GM23248 (cell line): ENCODE measurements at regions not wholly inside any gene's neighbourhood (a gene's known extent, or its start where the extent isn't known, plus 50 kb on each side); places are given as distances from the start of the nearest gene placed in this dataset.

Experiments
- DNase-seq: peaks from one replicate; pipeline ENCODE4 v3.0.0-alpha.2; 2015
- H2AFZ ChIP-seq: fragments of 200-600 bp; sonication (generic); 2 replicates; pipeline ENCODE4 v1.6.1; 2016; ENCODE audit warnings: antibody characterized with exemption
- H3F3A ChIP-seq: fragments of 200-600 bp; sonication (generic); 2 replicates; pipeline ENCODE4 v1.6.1; 2016; ENCODE audit warnings: mild to moderate bottlenecking, antibody characterized with exemption, mixed run types; ENCODE audit not compliant: insufficient read depth
- H3K27ac ChIP-seq: fragments of 200-600 bp; sonication (generic); 2 replicates; pipeline ENCODE4 v1.5.1; 2016; ENCODE audit warnings: mild to moderate bottlenecking
- H3K27me3 ChIP-seq: fragments of 200-600 bp; sonication (generic); replicated peaks from 2 replicates; pipeline ENCODE4 v1.6.1; 2016; ENCODE audit warnings: mild to moderate bottlenecking; ENCODE audit not compliant: insufficient read depth
- H3K36me3 ChIP-seq: fragments of 200-600 bp; sonication (generic); 2 replicates; pipeline ENCODE4 v1.6.1; 2016; ENCODE audit warnings: low read depth, mild to moderate bottlenecking
- H3K4me1 ChIP-seq: fragments of 200-600 bp; sonication (generic); 2 replicates; pipeline ENCODE4 v1.6.1; 2016; ENCODE audit warnings: mild to moderate bottlenecking; ENCODE audit not compliant: insufficient read depth
- H3K4me2 ChIP-seq: fragments of 200-600 bp; sonication (generic); one replicate; pipeline ENCODE4 v1.6.1; 2016; ENCODE audit warnings: mild to moderate bottlenecking; ENCODE audit not compliant: unreplicated experiment
- H3K4me3 ChIP-seq: fragments of 200-600 bp; sonication (generic); 2 replicates; pipeline ENCODE4 v1.5.1; 2016; ENCODE audit warnings: mild to moderate bottlenecking
- H3K79me2 ChIP-seq: fragments of 200-600 bp; sonication (generic); 2 replicates; pipeline ENCODE4 v1.6.1; 2016; ENCODE audit warnings: mild to moderate bottlenecking; ENCODE audit not compliant: insufficient read depth
- H3K9ac ChIP-seq: fragments of 200-600 bp; sonication (generic); 2 replicates; pipeline ENCODE4 v1.6.1; 2016; ENCODE audit warnings: mild to moderate bottlenecking
- H3K9me2 ChIP-seq: fragments of 200-600 bp; sonication (generic); 2 replicates; pipeline ENCODE4 v1.6.1; 2016; ENCODE audit warnings: mixed run types, mild to moderate bottlenecking, moderate library complexity; ENCODE audit not compliant: insufficient read depth
- H3K9me3 ChIP-seq: fragments of 200-600 bp; sonication (generic); one replicate; pipeline ENCODE4 v1.6.1; 2017; ENCODE audit warnings: low read depth
- H4K20me1 ChIP-seq: fragments of 200-600 bp; sonication (generic); 2 replicates; pipeline ENCODE4 v1.6.0; 2016; ENCODE audit not compliant: insufficient read depth
- EZH2 ChIP-seq: fragments of 200-600 bp; sonication (generic); IDR thresholded peaks from 2 replicates; pipeline ENCODE4 v1.6.1; 2018; ENCODE audit warnings: antibody characterized with exemption, mild to moderate bottlenecking; ENCODE audit not compliant: insufficient read depth, poor library complexity, severe bottlenecking
- EZH2phosphoT487 ChIP-seq: fragments of 200-600 bp; sonication (generic); IDR thresholded peaks from 2 replicates; pipeline ENCODE4 v1.6.1; 2018; ENCODE audit warnings: antibody characterized with exemption, moderate library complexity, mild to moderate bottlenecking, low read depth; ENCODE audit not compliant: insufficient read depth
- WGBS, 2 experiments: methylation state at CpG; one replicate each; pipeline ENCODE4 v1.1.6; 2015 to 2017; ENCODE audit warnings: low lambda C conversion rate in 2 of 2, low coverage in 1 of 2; ENCODE audit errors: missing lambda C conversion rate in 2 of 2; 5-methylcytosine and 5-hydroxymethylcytosine counted together
- in situ Hi-C: fragments of 300-500 bp; cut with MboI; formaldehyde crosslinking; loops from 2 replicates; pipeline ENCODE4 v1.15.0; 2020

DNA sequence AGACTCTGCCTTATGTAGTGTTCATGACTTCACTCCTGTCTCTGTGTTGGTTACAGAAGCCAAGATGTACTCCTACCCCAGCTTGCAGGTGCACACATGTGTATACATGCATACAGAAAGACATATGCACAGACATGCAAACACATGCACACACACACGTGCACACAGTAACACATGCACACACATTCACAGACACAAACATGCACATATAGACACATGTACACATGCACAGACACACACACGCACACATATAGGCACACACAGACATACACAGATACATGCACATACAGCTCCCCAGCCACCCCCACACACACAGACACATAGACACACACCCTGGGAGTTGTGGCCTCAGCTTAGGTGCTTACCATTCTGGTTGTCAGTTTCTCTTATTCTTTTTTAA lies 362.6 kb upstream of the C1orf174 start:
- Histone ChIP-seq H2AFZ (no peak overlapping the region), H3F3A (no peaks in the 10 kb centered on the region)
- 21 to 31% methylated on average over 2 of the region's 2 CpGs for WGBS, 2 experiments

GRCh38 chr1:4263699-4264098 lies 363.6 kb upstream of the C1orf174 start:
- no peak for DNase-seq
- Histone ChIP-seq H3K79me2 (no peaks in the 10 kb centered on the region), H3K9me3 (no peaks in the 10 kb centered on the region), H3K9ac (no peak overlapping the region), H3K4me3 (no peak overlapping the region), H3K4me1 (no peaks in the 10 kb centered on the region), H3K4me2 (no peak overlapping the region), H3K27ac (no peak overlapping the region), H3K36me3 (no peaks in the 10 kb centered on the region), H3F3A (no peaks in the 10 kb centered on the region), H4K20me1 (no peaks in the 10 kb centered on the region), H3K9me2 (no peaks in the 10 kb centered on the region), H3K27me3 (no peaks in the 10 kb centered on the region), H2AFZ (no peak overlapping the region)
- WGBS, 2 experiments: 0 to 2% methylated on average over 2 of the region's 2 CpGs
- TF ChIP-seq EZH2 (no peak), EZH2phosphoT487 (no peak)
- in situ Hi-C loops: no loop called here

More for the DNA sequence above, 362.6 kb upstream of the C1orf174 start:
- Histone ChIP-seq H4K20me1 (no peaks in the 10 kb centered on the region), H3K4me3 (no peak overlapping the region), H3K9ac (no peak overlapping the region), H3K9me3 (no peaks in the 10 kb centered on the region), H3K27me3 (no peaks in the 10 kb centered on the region), H3K4me1 (no peaks in the 10 kb centered on the region), H3K9me2 (no peaks in the 10 kb centered on the region), H3K27ac (no peak overlapping the region), H3K4me2 (no peak overlapping the region), H3K36me3 (no peaks in the 10 kb centered on the region), H3K79me2 (no peaks in the 10 kb centered on the region)
- no peak for DNase-seq
- in situ Hi-C loops: no loop called here
- TF ChIP-seq EZH2 (no peak), EZH2phosphoT487 (no peak)

DNA sequence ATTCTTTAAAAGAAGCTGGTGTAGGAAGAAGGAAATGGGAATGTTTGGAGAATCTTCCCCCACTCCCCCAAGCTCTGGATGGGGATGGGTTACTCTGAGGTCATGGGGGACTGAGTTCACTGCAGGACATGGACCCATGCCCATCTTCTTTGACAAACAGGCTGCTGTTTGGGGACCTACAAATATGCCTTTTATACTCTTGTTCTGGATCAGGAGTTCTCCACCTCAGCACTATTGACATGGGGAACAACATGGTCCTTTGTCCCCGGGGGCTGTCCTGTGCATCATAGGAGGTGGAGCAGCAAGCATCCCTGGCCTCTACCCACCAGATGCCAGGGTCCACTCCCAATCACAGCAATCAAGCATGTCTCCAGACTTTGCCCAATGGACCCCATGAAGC lies 365.8 kb upstream of the C1orf174 start:
- H3K9ac ChIP-seq: no peak overlapping the region
- H3K79me2 ChIP-seq: no peaks in the 10 kb centered on the region
- DNase-seq: no peak
- no peaks in the 10 kb centered on the region for H4K20me1 ChIP-seq
- 0 to 5% methylated on average over 1 of the region's 1 CpG for WGBS, 2 experiments
- no peaks in the 10 kb centered on the region for H3K36me3 ChIP-seq
- in situ Hi-C loops: no loop called here
- H3K4me3 ChIP-seq: no peak overlapping the region
- H2AFZ ChIP-seq: no peak overlapping the region
- no peak overlapping the region for H3K4me2 ChIP-seq
- no peaks in the 10 kb centered on the region for H3K9me2 ChIP-seq
- H3K27me3 ChIP-seq: no peaks in the 10 kb centered on the region
- H3K9me3 ChIP-seq: no peaks in the 10 kb centered on the region
- no peaks in the 10 kb centered on the region for H3K4me1 ChIP-seq
- H3K27ac ChIP-seq: no peak overlapping the region
- no peak for TF ChIP-seq EZH2
- TF ChIP-seq EZH2phosphoT487: no peak
- no peaks in the 10 kb centered on the region for H3F3A ChIP-seq

DNA sequence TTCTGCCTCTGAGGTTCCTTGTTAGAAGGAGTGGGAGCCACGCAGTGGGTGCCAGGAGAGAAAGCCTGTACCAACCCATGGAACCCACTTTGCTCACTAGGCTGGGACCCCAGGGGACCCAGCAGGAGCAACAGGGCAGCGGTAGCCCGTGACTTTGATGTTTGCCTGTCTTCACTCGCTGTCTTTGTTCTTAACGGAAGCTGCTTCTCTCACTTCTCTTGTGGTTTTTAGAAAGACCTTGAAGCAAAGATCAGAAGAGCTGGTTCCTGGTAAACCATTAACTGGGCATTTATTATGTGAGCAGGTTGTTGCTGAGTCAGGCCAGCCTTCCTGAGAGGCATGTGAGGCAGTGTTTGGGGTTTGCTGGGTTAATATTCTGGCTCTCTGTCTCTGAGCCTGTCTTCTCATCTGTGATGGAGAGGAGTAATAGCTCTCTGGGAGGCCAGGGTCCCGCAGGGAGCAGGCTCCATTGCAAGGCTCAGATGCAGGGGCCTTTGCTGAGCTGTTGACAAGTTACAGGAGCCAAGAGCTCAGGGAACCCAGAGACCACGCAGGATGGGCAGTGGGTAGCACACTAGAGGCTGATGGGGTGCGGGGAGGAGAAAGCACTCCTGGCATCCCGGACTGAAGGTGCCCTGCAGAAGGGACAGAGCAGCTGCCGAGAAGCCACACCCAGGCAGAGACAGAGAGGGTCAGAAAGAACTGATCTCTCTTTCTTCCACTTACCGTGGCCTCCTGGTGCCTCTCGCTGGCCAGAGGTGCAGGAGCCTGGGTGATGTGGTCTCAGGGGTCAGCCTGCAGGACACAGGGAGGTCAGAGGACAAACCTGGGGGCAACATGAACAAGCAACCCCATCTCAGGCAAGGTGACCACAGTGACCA lies 367.5 kb upstream of the C1orf174 start:
- TF ChIP-seq EZH2: no peak
- no peak for TF ChIP-seq EZH2phosphoT487
- no peak overlapping the region for H3K4me2 ChIP-seq

More for the DNA sequence above, 367.5 kb upstream of the C1orf174 start:
- Histone ChIP-seq H3K4me3 (no peak overlapping the region), H2AFZ (no peak overlapping the region), H4K20me1 (no peaks in the 10 kb centered on the region), H3K79me2 (no peaks in the 10 kb centered on the region), H3F3A (no peaks in the 10 kb centered on the region), H3K36me3 (no peaks in the 10 kb centered on the region), H3K9ac (no peak overlapping the region), H3K27me3 (no peaks in the 10 kb centered on the region), H3K4me1 (no peaks in the 10 kb centered on the region), H3K9me2 (no peaks in the 10 kb centered on the region), H3K9me3 (no peaks in the 10 kb centered on the region), H3K27ac (no peak overlapping the region)
- in situ Hi-C loops: no loop called here
- DNase-seq: no peak
- 19 to 21% methylated on average over 12 of the region's 12 CpGs for WGBS, 2 experiments
